ENCODE measurements at regions not wholly inside any gene's neighbourhood (a gene's known extent, or its start where the extent isn't known, plus 50 kb on each side); places are given as distances from the start of the nearest gene placed in this dataset.
"Not testable (repeated sequence)": the region's sequence is repeated elsewhere in the genome, so short reads cannot be mapped to it uniquely, and the experiment has no call there.

DNA sequence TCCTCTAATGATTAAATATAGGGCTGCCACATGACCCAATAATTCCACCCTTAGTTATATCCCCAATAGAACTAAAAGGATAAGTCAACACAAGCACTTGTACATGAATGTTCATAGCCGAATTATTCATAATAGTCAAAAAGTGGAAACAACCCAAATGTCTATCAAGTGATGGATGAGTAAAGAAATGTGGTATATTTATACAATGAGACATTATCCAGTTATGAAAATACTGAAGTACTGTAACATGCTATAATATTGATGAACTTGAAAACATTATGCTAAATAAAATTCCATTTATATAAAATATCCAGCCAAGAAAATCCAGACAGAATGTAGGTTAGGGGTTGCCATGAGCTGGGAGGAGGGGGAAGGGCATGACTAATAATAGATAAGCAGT is 436.7 kb upstream of the AADAT start:
- DNase-seq = no peak

DNA sequence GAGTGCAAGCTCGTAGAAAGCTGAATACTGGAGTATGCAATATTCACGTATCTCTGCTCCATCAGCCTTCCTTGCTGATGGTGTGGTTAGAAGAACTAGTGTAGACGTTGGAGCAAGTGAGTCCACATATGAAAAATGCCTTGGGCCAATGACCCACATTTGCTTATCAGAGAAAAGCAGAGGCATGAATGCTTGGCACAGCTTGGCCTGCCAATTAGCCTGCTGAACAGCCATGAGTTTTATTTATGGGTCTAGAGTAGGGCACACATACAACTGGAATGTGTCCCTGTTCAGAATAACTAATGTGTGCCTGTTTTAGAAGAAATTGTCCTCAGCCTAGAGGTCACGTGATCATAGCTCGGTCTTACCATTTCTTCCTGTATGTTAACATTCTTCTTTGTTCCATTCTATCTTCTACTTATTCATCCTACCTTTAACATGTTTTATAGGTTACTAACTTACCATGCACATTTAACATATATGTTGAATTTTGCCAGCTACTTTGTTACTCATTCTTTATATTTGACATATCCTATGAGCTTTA is 432.7 kb upstream of the AADAT start:
- no peak for DNase-seq

DNA sequence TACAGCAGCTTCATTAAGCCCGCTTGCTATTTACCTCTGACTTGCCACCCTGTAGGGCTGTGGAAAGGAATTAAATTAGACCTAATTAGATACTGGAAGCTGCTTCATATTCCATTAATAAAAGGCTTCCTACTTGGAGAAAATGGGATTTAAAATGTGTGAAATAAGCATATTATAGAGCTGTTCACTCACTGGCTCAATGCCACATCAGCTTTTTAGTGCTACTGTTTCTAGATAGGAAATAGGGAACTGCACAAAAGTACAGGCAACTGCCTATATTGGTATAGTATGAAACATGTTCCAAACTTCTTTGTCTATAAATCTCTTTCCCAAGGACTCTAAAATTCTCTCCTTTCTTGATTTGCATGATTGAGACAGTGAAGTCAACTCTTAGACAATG is 407.9 kb upstream of the AADAT start:
- no peak for DNase-seq

DNA sequence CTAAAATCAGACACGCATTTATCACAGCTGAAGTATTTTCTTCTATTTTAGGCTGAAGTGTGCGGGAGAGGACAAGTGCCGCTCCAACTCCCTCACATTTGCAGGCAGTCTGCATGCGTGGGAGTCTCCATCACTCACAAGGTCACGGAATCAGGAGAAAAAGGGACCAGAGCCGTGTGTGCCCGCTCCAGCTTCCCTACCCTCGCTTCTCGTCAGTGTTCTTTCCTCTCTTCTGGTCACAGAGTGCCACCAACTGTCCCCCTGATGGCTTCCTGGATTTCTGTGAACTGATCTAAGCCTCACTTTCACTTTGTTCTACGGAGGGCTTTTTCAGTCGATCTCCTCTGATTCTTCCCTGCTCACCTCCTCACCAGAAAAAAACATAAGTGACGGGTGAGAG is 407.4 kb upstream of the AADAT start:
- no peak for DNase-seq

DNA sequence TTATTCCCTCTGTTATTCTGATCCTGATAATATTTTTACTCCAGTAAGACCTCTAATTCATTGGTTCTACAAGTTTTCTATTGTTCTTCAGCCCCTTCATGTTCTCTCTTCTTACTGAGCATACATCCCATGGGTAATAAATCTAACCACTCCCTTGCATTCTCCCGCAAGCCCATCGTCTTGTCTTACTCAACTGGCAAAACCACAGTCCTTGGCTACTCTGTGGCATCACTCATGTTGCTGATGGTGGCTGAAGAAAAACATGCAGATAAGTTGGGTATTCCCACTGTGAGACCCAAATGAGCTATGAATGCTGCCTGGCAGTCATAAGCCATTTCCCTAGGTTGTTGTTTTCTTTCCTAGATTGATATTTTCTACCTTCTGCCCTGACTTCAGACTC is 402.2 kb upstream of the AADAT start:
- DNase-seq = no peak

DNA sequence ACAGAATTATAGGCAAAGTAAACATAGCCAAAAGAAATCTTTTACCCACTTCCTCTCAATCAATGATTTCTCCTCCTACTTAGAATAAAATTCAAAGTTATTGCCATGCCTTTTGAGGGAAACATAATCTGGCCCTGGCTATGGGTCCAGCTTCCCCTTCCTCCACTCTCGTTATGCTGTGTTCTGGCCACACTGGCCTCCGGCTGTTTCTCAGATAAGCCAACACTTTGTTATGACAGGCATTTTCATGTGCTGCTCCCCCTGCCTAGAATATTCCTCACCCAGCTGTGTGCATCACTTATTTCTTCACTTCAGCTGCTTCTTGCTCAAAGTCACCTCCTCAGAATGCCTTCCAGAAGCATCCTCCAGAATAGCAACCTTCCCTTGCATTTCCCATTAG is 386.6 kb upstream of the AADAT start:
- DNase-seq = no peak

DNA sequence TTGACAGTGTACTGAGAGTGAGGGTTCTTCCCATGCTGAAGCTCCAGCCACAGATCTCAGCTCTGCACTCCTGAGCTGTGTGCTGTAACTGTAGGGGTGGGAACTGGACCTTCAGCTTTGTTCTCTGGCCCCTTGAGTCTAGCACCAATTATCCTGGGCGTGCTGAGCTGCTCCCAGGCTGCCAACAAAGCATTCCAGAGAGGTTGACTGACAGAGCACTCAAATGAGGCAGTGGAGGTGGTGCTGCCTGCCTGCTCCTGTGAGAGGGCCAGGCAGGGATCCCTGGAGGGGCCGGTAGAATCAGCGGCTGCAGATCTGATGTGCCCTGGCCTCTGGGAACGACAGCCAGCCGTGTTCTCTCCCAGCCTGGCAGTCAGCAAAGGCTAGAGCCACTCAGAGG is 375.7 kb upstream of the AADAT start:
- DNase-seq = no peak

DNA sequence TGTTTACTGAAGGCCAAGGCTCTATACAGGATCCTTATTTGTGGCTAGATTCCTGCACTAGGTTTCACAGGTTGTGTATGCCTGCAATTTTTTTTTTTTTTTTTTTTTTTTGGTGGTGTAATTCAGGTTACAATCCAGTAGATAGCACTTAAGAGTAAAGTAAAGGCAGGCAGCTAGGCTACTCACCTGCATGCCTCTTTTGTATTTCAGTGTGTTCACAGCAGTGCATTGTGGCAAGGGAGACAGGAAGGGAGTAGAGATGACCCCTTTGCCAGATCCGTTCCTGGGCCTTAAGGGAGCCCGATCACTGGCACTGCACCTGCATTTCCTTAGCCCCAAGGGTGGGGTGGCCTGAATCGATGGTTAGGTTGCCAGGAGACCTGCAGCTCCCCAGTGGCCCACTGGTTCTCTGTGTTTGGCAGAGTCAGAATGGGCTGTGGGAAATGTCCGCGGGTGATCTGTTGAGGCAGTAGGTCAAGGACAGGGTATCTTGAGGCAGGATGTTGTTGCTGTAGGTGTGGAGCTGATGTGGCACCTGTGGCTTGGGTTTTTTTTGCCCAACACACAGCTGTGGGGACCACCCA is 374.9 kb upstream of the AADAT start:
- no peak for DNase-seq

DNA sequence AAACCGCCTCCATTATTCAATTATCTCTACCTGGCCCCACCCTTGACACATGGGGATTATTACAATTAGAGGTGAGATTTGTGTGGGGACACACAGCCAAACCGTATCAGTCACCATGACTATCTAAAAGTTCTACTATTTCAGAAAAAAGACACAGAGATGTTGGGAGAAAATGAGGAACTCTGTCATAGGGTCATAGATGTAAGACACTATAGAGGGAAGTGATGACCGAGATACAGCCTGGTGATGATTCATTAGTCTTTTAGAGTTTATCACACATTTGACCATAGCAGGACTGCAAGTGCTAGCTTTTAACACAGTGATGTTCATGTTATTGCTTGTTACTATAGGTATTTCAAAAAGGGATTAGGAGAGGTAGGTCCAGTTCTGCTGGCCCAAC is 357.0 kb upstream of the AADAT start:
- DNase-seq = no peak

DNA sequence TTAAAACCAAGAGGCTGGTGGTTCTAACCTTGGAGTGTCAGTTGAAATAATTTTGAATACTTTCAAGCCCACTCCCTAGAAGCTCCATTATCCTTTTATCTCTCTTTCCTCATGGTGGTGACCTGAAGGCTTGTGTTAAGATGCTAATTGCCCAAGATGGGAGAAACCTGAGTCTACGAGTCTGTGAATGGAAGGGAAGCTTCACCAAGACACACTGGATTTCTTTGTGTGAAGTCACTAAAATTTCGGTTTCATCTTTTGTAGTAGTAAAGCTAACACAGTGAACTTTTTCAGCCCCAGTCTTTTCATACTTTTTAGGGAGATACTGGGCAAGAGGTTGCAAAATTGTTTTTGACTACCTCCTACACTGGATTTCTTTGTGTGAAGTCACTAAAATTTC is 351.4 kb upstream of the AADAT start:
- not testable (repeated sequence) for DNase-seq

DNA sequence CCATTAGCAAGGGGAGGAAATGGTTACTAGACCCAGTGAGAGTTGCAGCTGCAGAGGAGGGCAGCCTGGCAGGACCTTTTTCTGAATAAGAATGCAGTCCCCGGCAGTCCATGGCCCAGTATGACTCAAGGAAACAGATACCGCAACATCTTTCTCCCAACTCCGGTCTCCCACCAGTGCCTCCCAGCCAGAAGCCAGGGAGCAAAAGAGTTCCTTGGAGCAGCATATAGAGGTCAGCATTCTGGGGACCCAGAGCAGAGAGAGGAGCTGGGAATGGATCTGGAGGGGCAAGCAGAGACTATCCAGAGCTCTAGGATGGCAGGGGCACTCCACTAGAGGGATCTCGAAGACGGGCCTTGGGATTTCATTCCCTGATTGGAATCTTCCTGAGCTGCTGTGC is 339.2 kb upstream of the AADAT start:
- no peak for DNase-seq

DNA sequence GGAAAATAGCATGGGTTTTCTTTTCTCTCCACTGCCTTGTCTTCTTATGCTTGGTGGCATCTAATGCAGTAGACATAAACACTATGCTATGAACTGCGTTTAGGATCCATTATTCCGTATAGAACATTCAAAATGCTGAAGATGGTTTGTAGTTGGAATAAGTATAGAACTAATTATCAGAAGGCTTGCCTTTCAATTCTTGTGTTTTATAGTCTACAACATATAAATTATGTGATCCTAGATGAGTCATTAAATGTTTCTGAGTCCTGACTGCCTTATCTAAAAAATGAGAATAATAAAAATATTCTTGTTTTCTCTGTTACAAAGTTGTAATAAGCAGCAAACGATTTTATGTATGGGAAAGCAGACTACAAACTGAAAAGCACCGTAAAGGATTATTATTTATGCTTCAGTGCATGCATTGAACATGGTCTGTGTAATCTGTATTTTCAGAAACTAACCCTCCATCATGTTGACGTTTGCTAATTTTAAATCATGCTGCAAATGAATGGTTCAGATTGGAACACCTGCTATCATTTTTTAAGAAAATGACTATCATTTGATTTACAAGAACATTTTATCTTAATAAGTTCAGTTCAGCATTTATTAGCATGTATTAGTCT is 335.9 kb upstream of the AADAT start:
- DNase-seq = no peak

DNA sequence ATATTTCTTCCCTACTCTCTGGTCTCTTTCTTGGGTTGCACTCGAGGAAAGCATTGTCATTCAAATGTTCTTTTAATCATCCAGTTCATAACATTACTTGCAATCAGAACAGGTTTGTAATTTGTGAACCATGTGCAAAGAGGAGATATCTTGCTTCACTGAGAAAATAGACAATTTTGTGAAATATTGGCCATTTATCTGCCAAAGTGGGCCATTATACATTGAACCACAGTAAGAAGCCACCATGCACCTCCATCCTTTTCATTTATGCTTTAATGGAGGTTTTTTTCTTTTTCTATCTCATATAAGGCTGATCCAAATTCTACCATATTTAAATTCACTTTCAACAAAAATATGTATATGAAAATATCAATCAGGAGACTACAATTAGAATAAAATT is 335.3 kb upstream of the AADAT start:
- DNase-seq = no peak

DNA sequence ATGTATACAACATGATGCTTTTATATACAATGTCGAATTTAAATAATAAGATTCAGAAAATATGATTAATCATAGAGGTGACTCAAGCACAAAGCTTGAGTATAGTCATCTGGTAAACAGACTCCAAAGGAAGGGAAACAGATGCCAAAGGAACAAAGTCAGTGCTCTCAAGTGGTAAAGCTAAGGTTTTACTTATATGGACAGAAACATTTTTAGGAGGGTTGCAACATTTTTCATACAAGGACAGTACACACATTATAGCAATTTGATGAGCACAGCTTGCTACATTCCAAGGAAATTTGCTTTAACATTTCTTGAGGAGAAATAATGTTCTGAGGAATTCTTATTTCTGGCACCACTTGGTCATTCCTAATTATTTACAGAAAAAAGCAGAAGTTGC is 333.4 kb upstream of the AADAT start:
- no peak for DNase-seq

DNA sequence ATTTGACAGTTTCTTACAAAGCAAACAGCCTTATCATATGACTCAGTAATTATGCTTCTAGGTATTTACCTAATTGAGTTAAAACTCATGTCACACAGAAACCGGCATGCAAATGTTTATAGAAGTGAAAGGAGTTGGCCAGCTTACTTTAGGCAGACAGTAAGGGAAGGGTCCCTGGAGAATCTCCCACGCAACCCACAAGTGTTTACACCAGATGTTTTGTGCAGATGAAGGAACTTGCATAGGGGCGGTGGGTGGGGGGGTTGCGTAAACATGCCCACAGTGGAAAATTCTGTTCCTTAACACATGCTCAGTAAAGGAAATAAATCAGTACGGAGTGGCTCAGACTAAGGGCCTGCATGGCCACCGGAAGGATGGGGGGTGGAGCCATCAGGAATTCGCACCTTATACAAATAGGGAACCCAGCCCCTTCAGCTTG is 330.5 kb upstream of the AADAT start:
- DNase-seq = no peak

DNA sequence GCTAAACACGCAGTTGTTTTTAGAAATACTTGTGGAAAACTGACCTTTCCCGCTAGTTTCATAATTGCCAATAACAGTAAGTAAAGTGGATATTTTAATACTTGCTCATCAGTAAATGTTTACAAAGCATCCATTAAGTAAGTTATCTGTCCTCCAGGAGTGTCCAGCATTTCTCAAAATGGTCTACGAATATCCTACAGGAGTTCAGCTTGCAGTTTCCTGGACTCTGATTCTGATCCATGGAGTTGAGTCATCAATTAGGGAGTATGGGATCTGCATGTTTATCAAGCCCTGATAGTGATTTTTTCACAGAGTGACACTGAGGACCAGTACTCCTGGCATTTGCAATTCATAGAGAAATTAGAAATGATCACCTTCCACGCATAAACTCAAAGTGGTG is 325.2 kb upstream of the AADAT start:
- no peak for DNase-seq

DNA sequence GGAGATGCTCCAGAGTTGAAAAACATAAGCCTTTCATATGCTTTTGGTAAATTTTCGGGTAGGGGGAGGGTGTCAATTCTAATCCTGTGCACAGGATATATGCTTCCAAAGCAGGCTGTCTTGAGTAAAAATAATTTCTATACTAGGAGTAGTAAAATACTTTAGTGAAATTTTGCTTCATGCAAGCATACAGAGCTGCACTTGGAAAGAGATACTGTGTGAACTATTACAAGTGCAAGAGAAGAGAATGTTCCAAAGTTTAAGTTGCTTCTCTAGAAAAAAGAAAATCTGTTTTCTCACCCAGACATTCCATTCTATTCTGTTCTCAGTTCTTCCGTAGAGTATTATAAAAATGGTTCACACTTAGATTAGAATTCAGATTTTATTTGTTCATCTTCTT is 324.6 kb upstream of the AADAT start:
- no peak for DNase-seq

DNA sequence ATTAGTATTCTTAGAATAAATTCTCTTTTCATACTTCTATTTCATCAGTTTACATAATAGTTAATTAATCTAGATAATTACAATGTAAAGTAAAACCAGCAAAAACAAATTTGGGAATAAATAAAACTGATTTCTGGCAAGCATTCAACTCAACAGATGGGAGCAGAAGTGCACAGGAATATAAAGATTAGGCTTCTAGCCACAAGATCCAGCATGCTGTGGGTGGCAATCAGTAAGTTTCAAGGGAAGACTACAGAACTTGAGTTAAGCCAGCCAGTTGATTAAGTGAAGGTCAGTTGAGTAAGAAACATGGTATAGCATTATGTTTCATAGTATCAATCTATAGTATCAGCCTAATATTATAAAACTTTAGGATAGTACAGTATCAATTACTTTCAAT is 324.2 kb upstream of the AADAT start:
- DNase-seq = no peak

DNA sequence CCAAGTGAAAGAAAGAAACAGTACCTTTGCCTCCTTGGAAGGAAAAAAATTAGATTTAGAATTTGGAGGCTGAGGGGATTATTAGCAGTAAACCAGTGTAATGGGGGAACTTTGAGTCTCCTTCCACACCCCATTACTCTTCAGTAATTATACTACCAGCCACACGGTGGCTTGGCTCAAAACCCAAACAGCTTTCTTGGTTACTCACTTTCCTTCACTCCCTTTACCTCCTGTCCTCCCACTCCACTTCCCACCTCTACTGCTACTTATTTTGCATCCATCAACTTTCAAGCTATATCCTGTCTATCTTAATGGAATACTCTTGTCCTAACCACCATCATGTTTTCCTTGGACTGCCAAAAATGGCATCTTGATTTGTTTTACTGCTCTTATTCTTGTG is 310.6 kb upstream of the AADAT start:
- no peak for DNase-seq

DNA sequence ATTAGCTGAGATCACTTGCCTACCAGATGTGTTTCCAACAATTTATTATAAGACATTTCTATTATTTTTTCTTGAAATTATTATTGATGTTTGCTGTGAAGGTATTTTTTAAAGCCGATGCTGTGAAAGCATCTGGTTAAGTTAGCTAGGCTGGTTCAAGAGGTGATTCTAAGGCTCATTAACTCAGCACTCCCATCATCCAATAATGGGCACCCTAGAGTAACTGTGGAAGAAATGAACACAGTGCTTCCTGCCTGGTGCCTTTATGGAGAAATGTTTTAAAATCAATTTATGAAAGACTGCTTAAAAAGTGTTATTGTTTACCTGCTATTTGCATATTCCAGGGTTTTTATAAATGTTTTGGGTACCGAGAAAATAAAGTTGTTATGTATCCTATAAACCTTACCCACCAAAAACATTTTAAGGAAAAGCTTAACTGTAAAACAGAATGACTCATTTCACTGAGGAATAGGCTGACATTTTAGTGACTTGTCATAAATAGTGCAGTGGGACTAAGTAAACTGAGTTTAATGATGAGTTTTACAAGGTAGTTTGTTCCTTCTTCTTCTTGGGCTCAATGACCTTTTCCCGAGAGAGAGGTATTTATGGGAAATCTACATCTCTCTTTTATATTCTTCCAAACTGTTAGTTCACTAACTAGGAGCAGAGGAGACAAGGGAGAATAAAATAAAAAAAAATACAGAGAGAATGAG is 310.0 kb upstream of the AADAT start:
- no peak for DNase-seq

DNA sequence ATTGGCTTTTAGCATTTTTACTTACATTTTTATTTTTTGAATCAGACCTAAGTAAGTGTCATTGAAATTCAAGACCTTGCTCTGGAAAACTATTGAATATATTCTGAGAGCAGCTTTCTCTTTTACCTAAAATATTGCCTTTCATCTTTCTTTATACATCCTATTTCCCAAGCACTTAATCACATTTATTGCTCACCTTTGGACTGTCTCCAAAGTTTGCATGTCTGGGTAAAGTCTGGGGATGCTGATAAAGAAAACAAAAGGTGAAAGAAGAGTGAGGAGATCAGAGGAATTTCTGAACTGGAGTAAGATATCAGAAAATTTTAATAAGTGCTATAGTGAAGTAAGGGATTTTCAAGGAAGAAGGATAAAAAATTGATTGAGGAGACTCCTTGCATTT is 308.5 kb upstream of the AADAT start:
- DNase-seq = no peak

DNA sequence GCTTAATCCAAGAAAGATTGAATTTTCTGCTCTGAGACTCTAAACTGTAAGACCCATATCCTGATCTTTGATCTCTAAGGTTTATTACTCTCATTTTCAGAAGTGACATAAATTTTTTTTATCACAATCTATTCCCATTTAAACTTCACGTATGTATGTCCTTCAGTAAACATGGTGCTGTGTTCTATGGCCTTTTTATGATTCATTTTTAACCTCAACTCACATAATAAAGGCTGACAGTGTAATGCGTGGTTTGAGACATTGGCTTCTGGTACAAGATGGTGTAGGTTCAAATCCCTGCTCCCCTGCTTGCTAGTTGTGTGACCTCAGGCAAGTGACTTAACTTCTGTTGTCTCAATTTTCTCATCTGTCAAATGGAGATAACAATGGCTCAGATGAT is 306.0 kb upstream of the AADAT start:
- DNase-seq = no peak

DNA sequence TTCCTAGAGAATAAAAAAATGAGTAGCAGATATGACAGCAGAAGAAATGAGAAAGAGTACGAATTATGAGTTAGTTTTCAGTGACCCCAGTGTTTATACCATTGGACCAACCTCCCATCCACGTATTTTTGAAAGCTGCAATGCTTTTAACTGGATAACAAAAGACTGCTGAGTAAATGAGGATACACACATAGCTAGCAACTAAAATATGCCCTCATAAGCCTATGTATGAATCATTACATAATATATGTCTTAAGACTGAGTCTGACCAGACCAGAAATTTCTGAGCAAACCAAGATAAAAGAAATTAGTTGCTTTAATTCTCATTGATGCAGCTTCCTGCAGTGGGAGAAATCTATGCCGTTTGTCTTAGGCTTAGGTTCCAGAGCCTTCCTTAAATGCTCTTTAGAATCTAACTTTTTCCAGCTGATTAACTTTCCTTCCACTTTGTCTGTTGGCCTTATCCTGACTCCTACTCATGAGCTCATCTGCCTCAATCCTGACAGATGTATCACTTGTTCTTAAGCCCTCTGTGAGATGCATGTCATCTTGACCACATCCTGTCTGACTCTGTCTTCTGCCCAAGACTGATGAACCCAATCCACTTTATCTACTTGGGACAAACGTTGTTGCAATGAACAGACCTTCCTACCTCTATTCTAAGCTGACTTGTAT is 301.4 kb upstream of the AADAT start:
- DNase-seq = no peak

DNA sequence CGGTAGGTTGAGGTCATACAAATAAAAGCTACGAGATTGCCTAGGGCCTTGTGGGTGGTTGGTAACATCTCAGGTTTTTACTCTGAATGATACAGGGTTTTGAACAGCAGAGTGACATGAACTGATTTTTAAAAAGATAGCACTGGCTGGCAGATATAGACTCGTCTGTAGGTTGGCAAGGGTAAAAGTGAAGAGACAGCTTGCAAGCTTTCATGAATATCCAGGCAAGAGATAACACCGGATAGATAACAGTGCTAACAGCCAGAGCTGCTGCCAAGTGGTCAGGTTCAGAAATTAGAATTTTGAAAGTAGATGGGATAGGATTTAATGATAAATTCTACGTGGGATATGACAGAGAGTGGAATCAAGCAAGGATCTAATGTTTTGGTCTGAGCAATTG is 299.7 kb upstream of the AADAT start:
- no peak for DNase-seq
